ENCODE measurements at regions not wholly inside any gene's neighbourhood (a gene's known extent, or its start where the extent isn't known, plus 50 kb on each side); places are given as distances from the start of the nearest gene placed in this dataset.
"Not testable (repeated sequence)": the region's sequence is repeated elsewhere in the genome, so short reads cannot be mapped to it uniquely, and the experiment has no call there.

GRCh38 chr15:24259106-24259505, 416.5 kb upstream of the NPAP1 start:
- H3K4me1 Mint-ChIP-seq (ENCODE audit: low read depth); DNase-seq; ATAC-seq (ENCODE audit: poor library complexity); H3K27me3 ChIP-seq (ENCODE audit: control insufficient read depth in 1 of 2, insufficient read depth in 2 of 2, low read length in 2 of 2); CTCF ChIA-PET; H3K36me3 ChIP-seq (ENCODE audit: insufficient read depth, low read length); H3K27ac ChIP-seq (ENCODE audit: low read depth in 1 of 2, low read length in 2 of 2); H3K9me3 ChIP-seq (ENCODE audit: control insufficient read depth in 1 of 2, insufficient read depth in 1 of 2, low read length in 2 of 2); POLR2A ChIA-PET; H3K27ac Mint-ChIP-seq; H3K4me3 ChIP-seq (ENCODE audit: low read length); H3K27me3 Mint-ChIP-seq; intact Hi-C loops (cut with DNase I, micrococcal nuclease); H3K36me3 Mint-ChIP-seq (ENCODE audit: low read depth); H3K4me1 ChIP-seq (ENCODE audit: insufficient read depth, low read length); H3K4me3 Mint-ChIP-seq: not testable (repeated sequence)
- H3K9me3 Mint-ChIP-seq: peaks cover 20% of the 10 kb centered on the region

- H3K27ac ChIP-seq (ENCODE audit: low read depth in 1 of 2, low read length in 2 of 2); H3K27ac Mint-ChIP-seq; CTCF ChIA-PET; H3K27me3 Mint-ChIP-seq; H3K9me3 ChIP-seq (ENCODE audit: control insufficient read depth in 1 of 2, insufficient read depth in 1 of 2, low read length in 2 of 2); H3K4me1 Mint-ChIP-seq (ENCODE audit: low read depth); DNase-seq; H3K4me3 Mint-ChIP-seq; H3K36me3 ChIP-seq (ENCODE audit: insufficient read depth, low read length); ATAC-seq (ENCODE audit: poor library complexity); H3K36me3 Mint-ChIP-seq (ENCODE audit: low read depth); intact Hi-C loops (cut with DNase I, micrococcal nuclease); H3K4me3 ChIP-seq (ENCODE audit: low read length); H3K27me3 ChIP-seq (ENCODE audit: control insufficient read depth in 1 of 2, insufficient read depth in 2 of 2, low read length in 2 of 2); POLR2A ChIA-PET; H3K4me1 ChIP-seq (ENCODE audit: insufficient read depth, low read length): not testable (repeated sequence)
- H3K9me3 Mint-ChIP-seq: peaks cover 13% of the 10 kb centered on the region
Measured at GRCh38 chr15:24260407-24260806, 415.2 kb upstream of the NPAP1 start.

DNA sequence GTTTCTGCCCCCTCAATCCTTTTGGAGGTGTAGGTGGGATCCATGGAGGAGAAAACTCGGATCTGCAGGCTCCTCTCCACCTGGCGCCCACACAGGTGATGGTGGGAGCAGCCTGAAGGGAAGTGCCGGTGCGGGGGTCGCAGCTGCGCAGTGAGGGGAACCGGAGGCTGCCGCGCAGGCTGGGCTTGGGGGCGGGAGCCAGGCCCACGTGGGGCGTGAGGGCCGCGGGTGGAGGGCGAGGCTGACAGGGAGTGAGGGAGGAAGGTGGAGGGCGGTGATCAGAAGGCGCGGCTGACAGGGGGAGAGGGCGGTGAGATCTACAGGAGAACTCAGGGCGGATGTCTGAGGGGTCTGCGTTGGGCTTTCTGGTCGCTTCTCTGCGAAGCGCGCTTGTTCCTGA, 414.7 kb upstream of the NPAP1 start:
- H3K4me3 Mint-ChIP-seq; intact Hi-C loops (cut with DNase I, micrococcal nuclease); H3K4me3 ChIP-seq (ENCODE audit: low read length); DNase-seq; H3K36me3 ChIP-seq (ENCODE audit: insufficient read depth, low read length); H3K9me3 ChIP-seq (ENCODE audit: control insufficient read depth in 1 of 2, insufficient read depth in 1 of 2, low read length in 2 of 2); H3K4me1 ChIP-seq (ENCODE audit: insufficient read depth, low read length); POLR2A ChIA-PET; H3K27me3 ChIP-seq (ENCODE audit: control insufficient read depth in 1 of 2, insufficient read depth in 2 of 2, low read length in 2 of 2); H3K27me3 Mint-ChIP-seq; H3K27ac Mint-ChIP-seq; CTCF ChIA-PET; H3K4me1 Mint-ChIP-seq (ENCODE audit: low read depth); H3K27ac ChIP-seq (ENCODE audit: low read depth in 1 of 2, low read length in 2 of 2); ATAC-seq (ENCODE audit: poor library complexity); H3K36me3 Mint-ChIP-seq (ENCODE audit: low read depth): not testable (repeated sequence)
- peaks cover 13% of the 10 kb centered on the region for H3K9me3 Mint-ChIP-seq

GRCh38 chr15:24268536-24269165, 406.9 kb upstream of the NPAP1 start:
- H3K27me3 ChIP-seq (ENCODE audit: control insufficient read depth in 1 of 2, insufficient read depth in 2 of 2, low read length in 2 of 2); H3K9me3 Mint-ChIP-seq; H3K4me1 ChIP-seq (ENCODE audit: insufficient read depth, low read length); H3K27me3 Mint-ChIP-seq; POLR2A ChIA-PET; DNase-seq; H3K4me3 Mint-ChIP-seq; H3K27ac Mint-ChIP-seq; CTCF ChIA-PET; H3K36me3 ChIP-seq (ENCODE audit: insufficient read depth, low read length); H3K36me3 Mint-ChIP-seq (ENCODE audit: low read depth); H3K27ac ChIP-seq (ENCODE audit: low read depth in 1 of 2, low read length in 2 of 2); H3K4me1 Mint-ChIP-seq (ENCODE audit: low read depth); ATAC-seq (ENCODE audit: poor library complexity); H3K4me3 ChIP-seq (ENCODE audit: low read length); intact Hi-C loops (cut with DNase I, micrococcal nuclease): not testable (repeated sequence)
- peaks cover 0 to 10% of the 10 kb centered on the region in 2 experiments for H3K9me3 ChIP-seq (ENCODE audit: control insufficient read depth in 1 of 2, insufficient read depth in 1 of 2, low read length in 2 of 2)

GRCh38 chr15:24269166-24269571, 406.4 kb upstream of the NPAP1 start:
- no peak for ATAC-seq (ENCODE audit: poor library complexity)
- CTCF ChIA-PET: no interaction called here
- POLR2A ChIA-PET: no interaction called here

More at GRCh38 chr15:24269166-24269571, 406.4 kb upstream of the NPAP1 start:
- peaks cover 0 to 10% of the 10 kb centered on the region in 2 experiments for H3K9me3 ChIP-seq (ENCODE audit: control insufficient read depth in 1 of 2, insufficient read depth in 1 of 2, low read length in 2 of 2)
- no peak overlapping the region for H3K4me3 Mint-ChIP-seq
- TF ChIP-seq, protein P1, sequence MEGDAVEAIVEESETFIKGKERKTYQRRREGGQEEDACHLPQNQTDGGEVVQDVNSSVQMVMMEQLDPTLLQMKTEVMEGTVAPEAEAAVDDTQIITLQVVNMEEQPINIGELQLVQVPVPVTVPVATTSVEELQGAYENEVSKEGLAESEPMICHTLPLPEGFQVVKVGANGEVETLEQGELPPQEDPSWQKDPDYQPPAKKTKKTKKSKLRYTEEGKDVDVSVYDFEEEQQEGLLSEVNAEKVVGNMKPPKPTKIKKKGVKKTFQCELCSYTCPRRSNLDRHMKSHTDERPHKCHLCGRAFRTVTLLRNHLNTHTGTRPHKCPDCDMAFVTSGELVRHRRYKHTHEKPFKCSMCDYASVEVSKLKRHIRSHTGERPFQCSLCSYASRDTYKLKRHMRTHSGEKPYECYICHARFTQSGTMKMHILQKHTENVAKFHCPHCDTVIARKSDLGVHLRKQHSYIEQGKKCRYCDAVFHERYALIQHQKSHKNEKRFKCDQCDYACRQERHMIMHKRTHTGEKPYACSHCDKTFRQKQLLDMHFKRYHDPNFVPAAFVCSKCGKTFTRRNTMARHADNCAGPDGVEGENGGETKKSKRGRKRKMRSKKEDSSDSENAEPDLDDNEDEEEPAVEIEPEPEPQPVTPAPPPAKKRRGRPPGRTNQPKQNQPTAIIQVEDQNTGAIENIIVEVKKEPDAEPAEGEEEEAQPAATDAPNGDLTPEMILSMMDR (IDR thresholded peaks at IDR 0.05): no peak
- no peaks in the 10 kb centered on the region for H3K27me3 ChIP-seq (ENCODE audit: control insufficient read depth in 1 of 2, insufficient read depth in 2 of 2, low read length in 2 of 2)
- no peak for DNase-seq
- no peak overlapping the region for H3K4me3 ChIP-seq (ENCODE audit: low read length)
- H3K36me3 Mint-ChIP-seq (ENCODE audit: low read depth): no peaks in the 10 kb centered on the region
- no peaks in the 10 kb centered on the region for H3K4me1 ChIP-seq (ENCODE audit: insufficient read depth, low read length)
- no peaks in the 10 kb centered on the region for H3K4me1 Mint-ChIP-seq (ENCODE audit: low read depth)
- H3K27me3 Mint-ChIP-seq: no peaks in the 10 kb centered on the region
- intact Hi-C loops (cut with DNase I, micrococcal nuclease): no loop called here
- no peak overlapping the region for H3K27ac Mint-ChIP-seq
- peaks cover 8% of the 10 kb centered on the region for H3K9me3 Mint-ChIP-seq
- no peaks in the 10 kb centered on the region for H3K36me3 ChIP-seq (ENCODE audit: insufficient read depth, low read length)
- H3K27ac ChIP-seq (ENCODE audit: low read depth in 1 of 2, low read length in 2 of 2): no peak overlapping the region
